Muscle of leg (tissue), 3 donors: ENCODE measurements at regions not wholly inside any gene's neighbourhood (a gene's known extent, or its start where the extent isn't known, plus 50 kb on each side); places are given as distances from the start of the nearest gene placed in this dataset.
A peak's percentile ranks its signal among the peaks of the same experiment; 100 is the strongest.

ENCODE experiments used
- DNase-seq: peaks from one replicate; pipeline ENCODE4 v3.0.0; 2013
- H3K27ac ChIP-seq: one replicate; pipeline ENCODE4 v1.5.1; 2013; ENCODE audit warnings: mild to moderate bottlenecking, low read length, control low read depth
- H3K27me3 ChIP-seq: one replicate; pipeline ENCODE4 v1.6.1; 2013; ENCODE audit warnings: low read length; ENCODE audit not compliant: control insufficient read depth, insufficient read depth
- H3K36me3 ChIP-seq: one replicate; pipeline ENCODE4 v1.6.1; 2013; ENCODE audit warnings: low read length; ENCODE audit not compliant: control insufficient read depth, insufficient read depth
- H3K4me1 ChIP-seq: one replicate; pipeline ENCODE4 v1.6.1; 2013; ENCODE audit warnings: low read length; ENCODE audit not compliant: control insufficient read depth, insufficient read depth
- H3K4me3 ChIP-seq: one replicate; pipeline ENCODE4 v1.5.1; 2013; ENCODE audit warnings: low read length, control low read depth
- H3K9me3 ChIP-seq: replicated peaks from 2 replicates; pipeline ENCODE4 v1.6.1; 2013; ENCODE audit warnings: low read depth, low read length; ENCODE audit not compliant: control insufficient read depth
- WGBS: methylation state at CpG from one replicate; pipeline ENCODE4 v1.1.5; 2013; ENCODE audit warnings: missing lambda C conversion rate; ENCODE audit not compliant: insufficient coverage; 5-methylcytosine and 5-hydroxymethylcytosine counted together

DNA sequence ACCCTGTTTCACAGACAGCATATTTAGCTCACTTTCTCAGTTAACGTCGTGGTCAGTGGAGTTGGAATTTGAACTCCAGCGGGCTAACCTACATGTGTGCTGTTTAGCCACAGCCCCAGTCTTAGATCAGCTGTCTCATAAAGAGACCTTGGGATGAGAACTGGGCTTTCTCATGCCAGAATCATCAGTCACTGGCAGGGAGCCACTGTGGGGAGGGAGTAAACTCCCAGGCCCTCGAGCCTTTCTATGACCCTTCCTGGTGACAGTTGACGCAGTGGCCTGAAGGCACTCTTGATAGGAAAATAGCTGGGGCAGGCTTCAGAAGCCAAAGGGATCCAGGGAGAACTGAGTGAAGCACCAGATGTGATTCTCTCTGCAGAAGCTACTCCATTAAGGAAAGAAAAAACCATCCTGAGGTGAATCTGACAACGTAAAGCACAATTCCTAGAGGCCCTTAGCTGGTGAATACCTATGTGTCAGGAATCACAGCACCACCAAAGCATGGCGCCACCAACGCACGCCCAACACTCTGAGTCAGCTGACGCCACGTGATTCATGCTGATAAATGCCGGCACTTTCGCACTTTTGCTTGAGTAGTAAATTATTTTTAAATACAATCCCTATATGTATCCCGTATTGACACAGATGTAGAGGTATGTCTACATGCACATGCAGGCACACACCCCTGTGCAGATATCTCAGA, 279.6 kb upstream of the TMEM132C start:
- Histone ChIP-seq H3K27ac (no peak overlapping the region), H3K36me3 (no peaks in the 10 kb centered on the region), H3K4me3 (no peak overlapping the region), H3K27me3 (no peaks in the 10 kb centered on the region), H3K4me1 (no peaks in the 10 kb centered on the region), H3K9me3 (no peaks in the 10 kb centered on the region)
- peak; percentile 56 for DNase-seq
- 56% methylated on average over 6 of the region's 14 CpGs for WGBS

GRCh38 chr12:127991485-127991884, 275.5 kb upstream of the TMEM132C start:
- Histone ChIP-seq H3K9me3 (no peaks in the 10 kb centered on the region), H3K4me3 (no peak overlapping the region), H3K27me3 (no peaks in the 10 kb centered on the region), H3K27ac (no peak overlapping the region), H3K4me1 (no peaks in the 10 kb centered on the region), H3K36me3 (no peaks in the 10 kb centered on the region)
- 91% methylated on average over 5 of the region's 6 CpGs for whole genome bisulfite sequencing
- DNase-seq, result no peak

DNA sequence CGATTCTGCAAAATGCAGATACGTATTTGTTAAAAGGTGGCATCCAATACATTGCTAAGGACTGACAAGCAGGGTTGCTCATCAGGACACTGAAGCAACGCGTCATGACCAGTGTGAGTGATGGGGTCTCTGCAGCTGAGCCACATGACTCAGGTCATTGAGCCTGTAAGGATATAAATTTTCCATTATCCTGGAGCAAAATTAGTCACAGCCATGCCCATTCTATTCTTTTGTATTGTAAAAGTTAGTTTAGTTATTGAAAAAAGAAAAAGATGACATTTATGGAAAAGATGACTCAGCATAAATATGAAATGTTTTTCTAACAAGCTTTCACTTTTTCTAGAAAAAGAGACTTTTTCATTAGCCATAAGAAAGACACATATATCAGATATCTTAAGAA, 268.0 kb upstream of the TMEM132C start:
- Histone ChIP-seq H3K9me3 (no peaks in the 10 kb centered on the region), H3K27ac (no peak overlapping the region), H3K4me3 (no peak overlapping the region), H3K4me1 (no peaks in the 10 kb centered on the region), H3K36me3 (no peaks in the 10 kb centered on the region), H3K27me3 (no peaks in the 10 kb centered on the region)
- no peak for DNase-seq
- WGBS, result no CpG with 5 or more reads among the region's 4 CpGs

DNA sequence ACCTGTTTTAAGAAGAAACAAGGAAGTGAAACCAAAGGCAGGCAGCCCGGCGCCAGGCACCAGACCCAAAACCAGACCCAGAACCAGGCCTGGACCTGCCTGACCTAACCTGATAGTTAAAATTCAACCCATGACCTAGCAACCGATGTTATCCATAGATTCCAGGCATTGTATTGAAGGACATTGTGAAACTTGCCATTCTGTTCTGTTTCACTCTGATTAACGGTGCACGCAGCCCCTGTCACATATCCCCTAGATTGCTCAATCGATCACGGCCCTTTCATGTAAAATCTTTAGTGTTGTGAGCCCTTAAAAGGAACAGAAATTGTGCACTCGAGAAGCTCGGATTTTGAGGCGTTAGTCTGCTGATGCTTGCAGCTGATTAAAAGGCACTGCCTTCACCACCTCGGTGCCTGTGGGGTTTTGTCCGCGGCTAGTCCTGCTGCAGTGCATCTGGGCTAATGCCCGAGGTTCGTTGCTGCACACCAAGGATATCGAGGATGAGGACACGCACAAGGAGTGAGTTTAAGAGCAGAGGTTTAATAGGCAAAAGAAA, 262.5 kb upstream of the TMEM132C start:
- H3K27me3 ChIP-seq, result no peaks in the 10 kb centered on the region
- DNase-seq, result no peak
- H3K27ac ChIP-seq, result no peak overlapping the region
- no peak overlapping the region for H3K4me3 ChIP-seq
- H3K9me3 ChIP-seq, result no peaks in the 10 kb centered on the region
- no peaks in the 10 kb centered on the region for H3K36me3 ChIP-seq
- H3K4me1 ChIP-seq, result no peaks in the 10 kb centered on the region
- WGBS, result 78% methylated on average over 13 of the region's 17 CpGs

DNA sequence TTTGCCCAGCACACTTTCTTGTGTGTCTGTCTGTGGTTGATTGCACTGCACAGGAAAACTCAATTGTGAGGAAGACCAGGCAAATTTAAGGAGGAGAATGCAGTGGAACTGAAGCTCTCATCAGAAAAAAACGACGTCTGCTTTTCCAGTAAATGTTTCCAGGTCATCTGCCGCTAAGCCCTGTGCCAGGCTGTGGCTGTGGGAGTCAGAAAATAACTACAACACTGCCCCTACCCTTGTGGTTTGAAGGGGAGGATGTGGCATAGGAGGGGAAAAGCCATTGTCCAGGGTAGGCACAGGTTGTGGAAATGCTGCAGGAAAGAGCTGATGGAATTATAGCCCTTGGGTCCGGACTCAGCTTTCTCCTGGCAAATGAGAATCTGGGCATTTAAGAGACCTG, 259.7 kb upstream of the TMEM132C start:
- H3K9me3 ChIP-seq, result no peaks in the 10 kb centered on the region
- no peak for DNase-seq
- no peaks in the 10 kb centered on the region for H3K36me3 ChIP-seq
- no peaks in the 10 kb centered on the region for H3K4me1 ChIP-seq
- H3K4me3 ChIP-seq, result no peak overlapping the region
- H3K27ac ChIP-seq, result no peak overlapping the region
- H3K27me3 ChIP-seq, result no peaks in the 10 kb centered on the region
- WGBS, result 40% methylated on average over 1 of the region's 4 CpGs

GRCh38 chr12:128008341-128008740, 258.6 kb upstream of the TMEM132C start:
- no peak for DNase-seq
- H3K9me3 ChIP-seq, result no peaks in the 10 kb centered on the region

DNA sequence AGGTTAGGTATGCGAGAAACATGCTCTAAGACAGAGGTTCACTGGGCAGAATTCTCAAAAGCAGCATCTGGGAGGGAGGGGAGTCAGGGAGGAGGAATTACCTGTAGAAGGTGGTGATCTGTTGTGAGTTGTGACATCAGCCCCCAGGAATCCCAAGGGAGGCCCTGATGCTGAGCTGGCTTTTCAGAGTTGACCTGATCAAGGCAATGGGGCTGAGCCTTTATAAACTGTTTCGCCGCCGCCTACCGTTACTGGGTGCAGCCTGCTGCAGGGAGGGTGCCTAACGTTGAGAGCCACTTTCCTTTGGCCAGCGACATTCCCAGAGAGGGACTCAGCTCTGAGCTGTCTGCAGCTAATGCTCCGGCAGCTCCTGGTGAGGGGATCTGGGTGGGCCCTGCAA, 257.9 kb upstream of the TMEM132C start:
- Histone ChIP-seq H3K36me3 (no peaks in the 10 kb centered on the region), H3K27me3 (no peaks in the 10 kb centered on the region), H3K27ac (no peak overlapping the region), H3K9me3 (no peaks in the 10 kb centered on the region), H3K4me3 (no peak overlapping the region), H3K4me1 (no peaks in the 10 kb centered on the region)
- DNase-seq, result no peak
- WGBS, result 57% methylated on average over 6 of the region's 8 CpGs

More at GRCh38 chr12:128008341-128008740, 258.6 kb upstream of the TMEM132C start:
- WGBS, result no CpG with 5 or more reads among the region's 3 CpGs
- no peaks in the 10 kb centered on the region for H3K27me3 ChIP-seq
- H3K4me3 ChIP-seq, result no peak overlapping the region
- H3K36me3 ChIP-seq, result no peaks in the 10 kb centered on the region
- no peak overlapping the region for H3K27ac ChIP-seq
- H3K4me1 ChIP-seq, result no peaks in the 10 kb centered on the region

GRCh38 chr12:128012110-128012509, 254.9 kb upstream of the TMEM132C start:
- H3K27ac ChIP-seq, result no peak overlapping the region
- H3K4me1 ChIP-seq, result no peaks in the 10 kb centered on the region
- H3K4me3 ChIP-seq, result no peak overlapping the region
- H3K9me3 ChIP-seq, result no peaks in the 10 kb centered on the region
- no peaks in the 10 kb centered on the region for H3K27me3 ChIP-seq
- H3K36me3 ChIP-seq, result no peaks in the 10 kb centered on the region
- no peak for DNase-seq

DNA sequence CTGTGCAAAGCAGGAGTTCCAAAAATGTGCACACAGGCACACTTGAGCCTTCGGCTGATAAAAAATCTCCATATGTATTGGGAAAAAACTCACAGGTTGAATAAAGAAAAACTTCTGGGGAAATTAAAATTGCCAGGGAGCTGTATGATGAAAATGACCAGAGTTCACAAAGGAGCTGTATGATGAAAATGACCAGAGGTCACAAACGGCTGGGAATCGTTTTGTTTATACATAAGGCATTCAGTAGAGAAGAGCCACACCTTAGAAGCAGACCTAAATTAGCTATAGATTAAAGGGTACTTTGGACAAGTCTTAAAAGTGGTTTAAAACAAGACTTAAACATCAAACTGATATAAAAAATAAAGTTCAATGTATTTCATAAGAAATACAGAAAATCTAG, 251.7 kb upstream of the TMEM132C start:
- Histone ChIP-seq H3K4me1 (no peaks in the 10 kb centered on the region), H3K27me3 (no peaks in the 10 kb centered on the region), H3K4me3 (no peak overlapping the region), H3K36me3 (no peaks in the 10 kb centered on the region), H3K9me3 (no peaks in the 10 kb centered on the region), H3K27ac (no peak overlapping the region)
- no peak for DNase-seq
- no CpG with 5 or more reads among the region's 3 CpGs for WGBS

DNA sequence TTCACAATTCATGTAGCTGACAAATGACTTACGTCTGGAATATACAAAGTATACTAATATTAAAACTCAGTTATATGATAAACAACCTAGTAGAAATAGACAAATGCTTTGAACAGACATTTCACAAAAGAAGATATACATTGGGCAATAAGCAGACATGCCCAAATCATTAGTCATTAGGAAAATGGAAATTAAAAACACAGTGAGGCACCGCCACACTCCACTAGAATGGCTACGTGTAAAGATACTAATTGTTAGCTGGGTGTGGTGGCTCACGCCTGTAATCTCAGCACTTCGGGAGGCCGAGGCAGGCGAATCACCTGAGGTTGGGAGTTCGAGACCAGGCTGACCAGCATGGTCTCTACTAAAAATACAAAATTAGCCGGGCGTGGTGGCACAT, 248.9 kb upstream of the TMEM132C start:
- Histone ChIP-seq H3K27ac (no peak overlapping the region), H3K4me3 (no peak overlapping the region)
- WGBS, result 81% methylated on average over 8 of the region's 10 CpGs

More for the DNA sequence above, 248.9 kb upstream of the TMEM132C start:
- Histone ChIP-seq H3K27me3 (no peaks in the 10 kb centered on the region), H3K36me3 (no peaks in the 10 kb centered on the region), H3K4me1 (no peaks in the 10 kb centered on the region), H3K9me3 (no peaks in the 10 kb centered on the region)
- DNase-seq, result no peak
